ENCODE measurements at regions not wholly inside any gene's neighbourhood (a gene's known extent, or its start where the extent isn't known, plus 50 kb on each side); places are given as distances from the start of the nearest gene placed in this dataset.

DNA sequence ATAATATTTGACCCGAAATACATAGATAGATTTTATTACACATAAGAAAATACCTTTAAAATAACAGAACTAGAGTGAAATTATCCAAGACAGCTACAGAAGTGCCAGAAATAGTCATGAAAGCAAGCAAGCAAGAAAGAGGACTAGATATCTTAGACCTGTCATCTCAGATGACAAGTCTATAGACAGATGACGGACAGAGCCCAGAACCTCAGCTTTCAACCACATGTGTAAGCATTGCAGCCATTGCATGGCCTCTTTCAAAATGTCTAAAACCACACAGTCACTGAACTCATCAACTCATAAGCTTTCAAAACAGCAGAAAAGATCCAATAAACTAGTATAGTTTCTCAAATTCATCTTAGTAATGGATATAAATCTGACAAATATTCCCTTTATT is 59.8 kb upstream of the FHIT start:
- intact Hi-C loops (cut with DNase I; ENCODE audit: low total_unique reads): no loop called here
- 74 to 79% methylated on average over 2 of the region's 2 CpGs for WGBS, 2 donors
- DNase-seq (ENCODE audit: low spot score in 2 of 2): no peak
- no peak for TF ChIP-seq POLR2A (IDR thresholded peaks at IDR 0.05)
- TF ChIP-seq, protein P1, sequence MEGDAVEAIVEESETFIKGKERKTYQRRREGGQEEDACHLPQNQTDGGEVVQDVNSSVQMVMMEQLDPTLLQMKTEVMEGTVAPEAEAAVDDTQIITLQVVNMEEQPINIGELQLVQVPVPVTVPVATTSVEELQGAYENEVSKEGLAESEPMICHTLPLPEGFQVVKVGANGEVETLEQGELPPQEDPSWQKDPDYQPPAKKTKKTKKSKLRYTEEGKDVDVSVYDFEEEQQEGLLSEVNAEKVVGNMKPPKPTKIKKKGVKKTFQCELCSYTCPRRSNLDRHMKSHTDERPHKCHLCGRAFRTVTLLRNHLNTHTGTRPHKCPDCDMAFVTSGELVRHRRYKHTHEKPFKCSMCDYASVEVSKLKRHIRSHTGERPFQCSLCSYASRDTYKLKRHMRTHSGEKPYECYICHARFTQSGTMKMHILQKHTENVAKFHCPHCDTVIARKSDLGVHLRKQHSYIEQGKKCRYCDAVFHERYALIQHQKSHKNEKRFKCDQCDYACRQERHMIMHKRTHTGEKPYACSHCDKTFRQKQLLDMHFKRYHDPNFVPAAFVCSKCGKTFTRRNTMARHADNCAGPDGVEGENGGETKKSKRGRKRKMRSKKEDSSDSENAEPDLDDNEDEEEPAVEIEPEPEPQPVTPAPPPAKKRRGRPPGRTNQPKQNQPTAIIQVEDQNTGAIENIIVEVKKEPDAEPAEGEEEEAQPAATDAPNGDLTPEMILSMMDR (IDR thresholded peaks at IDR 0.05): no peak
- H3K4me3 ChIP-seq (ENCODE audit: low read depth, poor library complexity, severe bottlenecking): no peak overlapping the region

DNA sequence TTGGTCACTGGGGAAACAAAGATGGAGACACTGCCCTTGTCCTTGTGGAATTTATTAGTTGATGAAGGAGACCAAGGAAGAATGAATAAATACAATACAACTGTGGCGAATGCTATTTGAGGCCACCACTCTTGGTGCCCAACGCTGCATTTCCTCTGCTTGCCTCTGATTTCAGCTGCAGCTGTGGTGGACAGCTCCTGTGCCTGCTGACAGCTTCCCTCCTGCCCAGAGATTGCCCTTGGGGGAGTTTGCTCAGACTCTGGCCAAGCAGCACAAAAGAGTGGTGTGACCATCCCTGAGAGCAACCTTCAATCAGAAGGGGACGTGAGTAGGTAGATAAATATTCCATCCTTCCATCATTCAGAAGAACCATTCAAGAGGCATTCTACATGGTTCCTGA is 64.6 kb upstream of the FHIT start:
- H3K4me3 ChIP-seq (ENCODE audit: low read depth, poor library complexity, severe bottlenecking): no peak overlapping the region
- intact Hi-C loops (cut with DNase I; ENCODE audit: low total_unique reads): no loop called here
- no peak for DNase-seq (ENCODE audit: low spot score in 2 of 2)
- TF ChIP-seq, protein P1 (IDR thresholded peaks at IDR 0.05): no peak
- no peak for TF ChIP-seq POLR2A (IDR thresholded peaks at IDR 0.05)
- WGBS, 2 donors: 39 to 41% methylated on average over 3 of the region's 3 CpGs

DNA sequence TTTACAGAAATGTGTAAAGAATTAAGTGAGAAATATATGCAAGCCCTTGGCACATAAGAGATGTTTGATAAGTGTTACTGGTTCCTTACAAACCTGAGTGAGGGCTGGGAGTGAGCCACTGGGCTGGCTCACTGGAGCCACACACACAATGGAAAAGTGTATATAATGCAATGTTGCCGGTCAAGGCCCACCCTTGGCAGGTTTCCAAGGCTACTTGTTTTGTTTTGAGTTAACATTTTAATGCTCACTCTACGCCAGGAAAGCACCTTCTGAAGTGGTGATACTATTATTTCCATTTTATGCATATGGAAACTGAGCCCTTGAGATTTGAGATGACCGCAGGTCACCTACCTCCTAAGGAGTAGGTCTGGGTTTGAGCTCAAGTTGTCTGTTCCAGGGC is 71.8 kb upstream of the FHIT start:
- 61% methylated on average over 3 of the region's 3 CpGs for WGBS, 2 donors
- H3K4me3 ChIP-seq (ENCODE audit: low read depth, poor library complexity, severe bottlenecking): no peak overlapping the region
- TF ChIP-seq POLR2A (IDR thresholded peaks at IDR 0.05): no peak
- TF ChIP-seq, protein P1 (IDR thresholded peaks at IDR 0.05): no peak
- intact Hi-C loops (cut with DNase I; ENCODE audit: low total_unique reads): no loop called here
- DNase-seq (ENCODE audit: low spot score in 2 of 2): no peak

GRCh38 chr3:61331929-61332552 is 80.8 kb upstream of the FHIT start:
- intact Hi-C loops (cut with DNase I; ENCODE audit: low total_unique reads): no loop called here

GRCh38 chr3:61333192-61333961 is 82.1 kb upstream of the FHIT start:
- WGBS, 2 donors: 75% methylated on average over 7 of the region's 7 CpGs
- no peak overlapping the region for H3K4me3 ChIP-seq (ENCODE audit: low read depth, poor library complexity, severe bottlenecking)
- intact Hi-C loops (cut with DNase I; ENCODE audit: low total_unique reads): no loop called here
- DNase-seq (ENCODE audit: low spot score in 2 of 2): no peak
- TF ChIP-seq POLR2A (IDR thresholded peaks at IDR 0.05): no peak
- TF ChIP-seq, protein P1 (IDR thresholded peaks at IDR 0.05): no peak

More at GRCh38 chr3:61331929-61332552, 80.8 kb upstream of the FHIT start:
- 93 to 94% methylated on average over 5 of the region's 5 CpGs for WGBS, 2 donors
- DNase-seq (ENCODE audit: low spot score in 2 of 2): no peak
- H3K4me3 ChIP-seq (ENCODE audit: low read depth, poor library complexity, severe bottlenecking): no peak overlapping the region
- TF ChIP-seq, protein P1 (IDR thresholded peaks at IDR 0.05): no peak
- no peak for TF ChIP-seq POLR2A (IDR thresholded peaks at IDR 0.05)

Measured in lower leg skin (tissue), 4 donors.